HG03460 (cell line): ENCODE measurements at regions not wholly inside any gene's neighbourhood (a gene's known extent, or its start where the extent isn't known, plus 50 kb on each side); places are given as distances from the start of the nearest gene placed in this dataset.
"Not testable (repeated sequence)": the region's sequence is repeated elsewhere in the genome, so short reads cannot be mapped to it uniquely, and the experiment has no call there.

ENCODE experiments used
- ATAC-seq: cut with Tn5 transposase; IDR thresholded peaks from one replicate; pipeline ENCODE4 v1.9.1; 2021; ENCODE audit not compliant: unreplicated experiment

DNA sequence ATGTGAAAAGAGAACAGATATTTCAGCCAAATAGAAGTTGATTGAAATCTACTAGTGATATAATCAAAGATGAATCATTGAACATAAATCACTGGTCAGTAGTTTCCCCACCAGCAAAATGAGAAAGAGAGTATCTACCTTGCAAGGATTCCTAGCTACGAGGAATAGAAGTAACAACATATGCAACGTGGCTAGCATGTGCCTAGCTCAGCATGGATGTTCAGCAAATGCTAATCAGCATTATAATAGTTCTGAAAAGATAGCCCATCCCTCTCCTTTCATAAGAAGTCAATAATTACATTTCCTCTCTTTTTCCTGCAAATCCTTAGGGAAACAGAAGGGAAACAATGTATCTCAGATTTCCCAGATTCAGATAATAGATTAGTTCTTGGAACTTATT is 417.2 kb downstream of the SATB2 start:
- ATAC-seq, result no peak

DNA sequence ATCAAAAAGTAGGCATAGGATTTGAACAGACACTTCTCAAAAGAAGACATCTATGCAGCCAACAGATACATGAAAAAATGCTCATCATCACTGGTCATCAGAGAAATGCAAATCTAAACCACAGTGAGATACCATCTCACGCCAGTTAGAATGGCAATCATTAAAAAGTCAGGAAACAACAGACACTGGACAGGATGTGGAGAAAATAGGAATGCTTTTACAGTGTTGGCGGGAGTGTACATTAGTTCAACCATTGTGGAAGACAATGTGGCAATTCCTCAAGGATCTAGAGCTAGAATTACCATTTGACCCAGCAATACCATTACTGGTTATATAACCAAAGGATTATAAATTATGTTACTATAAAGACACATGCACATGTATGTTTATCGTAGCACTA is 424.0 kb downstream of the SATB2 start:
- ATAC-seq, result not testable (repeated sequence)

DNA sequence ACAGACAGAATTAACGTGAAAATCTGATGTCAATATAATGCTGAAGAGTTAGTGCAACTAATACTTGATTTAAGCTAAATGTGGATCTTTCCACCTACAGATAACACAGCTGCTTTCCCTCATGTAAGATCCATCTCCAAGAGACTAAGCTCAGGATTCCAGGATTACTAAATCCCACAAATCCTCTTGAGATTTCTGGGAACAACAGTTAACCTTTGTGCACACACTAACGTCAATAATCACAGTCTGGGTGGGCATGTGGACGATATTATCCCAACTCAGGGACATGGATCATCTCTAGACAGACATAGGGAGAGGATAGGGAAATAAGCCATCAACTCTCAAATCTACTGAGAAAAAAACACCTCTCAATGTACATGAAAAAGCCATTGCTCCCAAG is 432.6 kb downstream of the SATB2 start:
- ATAC-seq, result no peak

DNA sequence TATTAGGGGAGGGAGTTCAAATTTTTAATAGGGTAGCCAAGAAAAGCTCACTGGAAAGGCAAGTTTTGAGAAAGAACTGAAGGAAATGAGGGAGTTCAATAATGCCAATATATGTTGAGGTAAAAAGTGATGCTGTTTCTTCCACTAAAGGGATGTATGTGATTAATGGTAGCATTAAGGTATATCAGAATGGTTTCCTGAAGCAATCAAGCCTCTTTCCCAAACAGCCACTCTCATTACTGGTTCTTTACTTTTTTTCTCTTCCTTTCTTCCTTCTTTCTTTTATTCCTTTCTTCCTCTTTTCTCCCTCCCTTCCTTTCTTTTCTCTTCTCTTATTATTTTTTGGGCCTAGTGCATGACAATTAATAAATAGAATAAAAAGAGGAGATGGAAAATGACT is 433.5 kb downstream of the SATB2 start:
- no peak for ATAC-seq

DNA sequence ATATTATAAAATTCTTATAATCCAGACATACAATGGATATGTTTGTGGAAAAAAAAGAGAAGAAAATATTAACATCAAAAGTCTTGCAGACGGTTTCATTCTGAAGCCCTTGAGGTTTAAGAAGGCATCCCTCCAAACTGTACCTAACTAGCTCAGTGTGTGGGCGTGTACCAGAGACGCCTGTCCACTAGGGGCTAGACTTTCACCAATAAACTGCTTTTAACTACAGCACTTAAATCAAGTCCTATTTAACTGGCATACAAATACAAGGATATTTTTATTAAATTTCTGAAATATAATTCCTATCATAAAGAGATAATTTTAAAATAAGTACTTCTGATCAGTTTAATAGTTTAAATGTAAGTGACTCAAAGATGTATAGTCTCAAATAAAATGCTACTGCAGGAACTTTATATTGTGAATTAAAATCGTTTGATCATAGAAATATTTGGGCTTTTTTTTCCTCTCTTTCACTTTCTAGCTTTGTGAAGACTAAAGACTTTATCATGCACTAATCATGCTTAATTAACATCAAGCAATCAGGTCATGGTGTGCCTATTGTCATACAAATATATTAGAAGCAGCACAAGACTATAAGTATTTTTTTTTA is 437.7 kb downstream of the SATB2 start:
- no peak for ATAC-seq

DNA sequence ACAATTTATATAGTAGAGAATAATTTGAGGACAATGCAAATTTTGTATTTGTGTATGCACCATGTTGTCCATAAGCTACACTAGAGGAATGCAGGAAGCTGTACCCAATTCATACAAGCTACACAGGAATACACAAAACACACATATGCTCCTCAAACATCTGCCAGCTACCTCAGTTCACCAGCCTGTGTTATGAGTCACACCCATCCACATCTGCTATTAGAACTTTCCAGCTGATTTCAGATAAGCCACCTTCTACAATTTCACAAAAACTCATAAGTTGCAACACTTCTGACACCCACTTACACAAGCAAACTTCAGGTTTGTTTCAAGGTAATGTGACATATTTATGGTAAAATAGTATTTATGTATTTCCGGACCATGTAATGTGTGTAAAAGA is 438.9 kb downstream of the SATB2 start:
- ATAC-seq, result no peak

DNA sequence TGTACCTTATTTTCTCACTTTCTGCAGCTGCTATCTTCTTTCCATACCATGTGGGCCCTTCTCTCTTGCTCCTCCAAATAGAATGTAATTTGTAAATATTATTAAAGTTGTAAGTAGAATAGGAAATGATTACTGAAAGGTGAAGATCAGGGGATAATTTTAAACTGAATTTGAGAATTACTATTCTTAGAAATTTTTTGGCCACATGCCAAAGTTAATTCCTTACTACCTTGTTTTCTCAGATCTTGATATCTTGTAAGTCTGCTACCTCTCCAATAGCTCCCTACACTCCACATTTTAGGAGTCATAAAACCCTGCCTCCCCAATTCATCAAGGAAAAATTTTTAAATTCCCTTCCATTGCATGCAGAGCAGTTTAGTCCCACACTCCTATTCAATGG is 442.7 kb downstream of the SATB2 start:
- ATAC-seq, result no peak

DNA sequence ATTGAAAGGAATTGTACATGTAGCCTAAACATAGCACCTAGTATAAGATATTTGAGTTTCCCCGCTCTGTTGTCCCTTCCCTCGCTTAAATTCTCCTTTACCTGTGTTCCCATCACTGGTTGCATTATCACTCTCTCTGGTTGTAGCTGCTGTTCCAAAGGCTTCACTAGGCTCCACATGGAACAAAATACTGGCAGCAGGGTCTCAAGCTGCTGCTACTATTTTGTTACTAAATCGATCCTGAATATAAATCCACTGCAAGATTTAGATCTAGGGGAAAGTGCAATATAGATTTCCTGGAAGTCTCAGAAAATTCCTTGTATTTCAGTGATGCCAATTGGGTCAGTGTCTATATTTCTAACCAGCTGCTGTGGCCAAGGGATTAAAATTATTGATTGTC is 443.5 kb downstream of the SATB2 start:
- no peak for ATAC-seq

DNA sequence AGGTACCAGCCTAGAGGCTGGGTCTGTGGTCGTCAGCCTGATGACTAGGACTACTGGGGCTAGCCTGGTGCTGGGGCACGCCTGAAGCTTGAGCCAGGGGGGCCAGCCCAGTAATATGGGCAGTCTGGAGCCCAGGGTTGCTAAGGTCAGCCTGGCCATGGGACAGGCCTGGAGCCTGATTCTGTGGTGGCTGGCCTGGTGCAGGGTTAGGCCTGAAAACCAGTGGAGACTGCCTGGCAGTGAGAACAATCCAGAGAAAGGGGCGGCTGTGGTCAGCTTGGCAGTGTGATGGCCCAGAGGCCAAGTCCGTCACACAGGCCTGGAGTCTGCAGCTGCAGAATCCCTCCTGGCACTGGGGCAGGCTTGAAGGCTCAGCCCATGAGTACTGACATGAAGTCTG is 445.8 kb downstream of the SATB2 start:
- no peak for ATAC-seq

DNA sequence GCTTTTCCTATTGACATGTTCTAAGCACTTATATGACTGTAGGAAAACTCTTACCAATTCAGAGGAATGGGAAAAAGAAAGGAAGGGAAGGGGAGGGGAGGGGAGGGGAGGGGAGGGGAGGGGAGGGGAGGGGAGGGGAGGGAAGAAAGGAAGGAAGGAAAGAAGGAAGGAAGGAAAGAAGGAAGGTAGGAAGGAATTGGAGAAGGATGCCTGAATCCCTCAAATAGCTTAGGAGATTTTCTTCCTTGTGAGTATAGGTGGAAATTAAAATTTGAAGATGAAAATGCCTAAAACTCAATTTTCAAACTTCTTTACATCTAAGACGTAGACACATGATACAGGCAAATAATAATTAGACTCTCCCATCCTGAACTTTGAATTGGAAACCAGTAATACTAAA is 463.1 kb downstream of the SATB2 start:
- no peak for ATAC-seq

DNA sequence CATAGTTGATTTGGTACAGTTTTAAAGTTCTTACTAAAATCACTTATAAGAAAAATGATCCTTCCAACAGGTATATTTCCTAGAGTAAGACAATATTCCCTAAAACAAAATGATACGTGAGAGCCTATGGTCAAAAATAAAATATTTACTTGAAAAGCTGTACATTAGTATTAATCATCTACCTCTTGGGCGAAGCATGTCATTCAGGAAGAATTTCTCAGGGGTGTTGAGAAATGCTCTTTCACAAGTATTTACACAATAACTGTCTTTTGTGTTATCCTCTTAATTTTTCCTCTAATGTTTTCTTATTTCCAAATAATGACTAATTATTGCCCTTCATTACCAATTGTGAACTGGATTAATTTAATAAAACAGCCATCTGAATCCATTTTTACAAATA is 466.3 kb downstream of the SATB2 start:
- ATAC-seq, result no peak

DNA sequence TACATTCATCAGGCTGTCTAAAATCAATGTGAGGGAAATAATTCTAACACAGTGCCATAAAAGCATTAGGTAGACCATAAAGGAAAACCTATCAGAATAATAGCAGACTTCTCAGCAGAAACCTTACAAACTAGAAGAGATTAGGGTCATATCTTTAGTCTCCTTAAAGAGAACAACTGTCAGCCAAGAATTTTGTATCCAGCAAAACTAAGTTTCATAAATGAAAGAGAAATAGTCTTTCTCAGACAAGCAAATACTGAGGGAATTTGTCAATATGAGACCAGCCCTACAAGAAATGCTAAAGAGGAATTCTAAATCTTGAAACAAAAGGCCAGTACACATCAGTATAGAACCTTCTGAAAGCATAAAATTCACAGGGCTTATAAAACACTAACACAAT is 482.0 kb downstream of the SATB2 start:
- ATAC-seq, result no peak

DNA sequence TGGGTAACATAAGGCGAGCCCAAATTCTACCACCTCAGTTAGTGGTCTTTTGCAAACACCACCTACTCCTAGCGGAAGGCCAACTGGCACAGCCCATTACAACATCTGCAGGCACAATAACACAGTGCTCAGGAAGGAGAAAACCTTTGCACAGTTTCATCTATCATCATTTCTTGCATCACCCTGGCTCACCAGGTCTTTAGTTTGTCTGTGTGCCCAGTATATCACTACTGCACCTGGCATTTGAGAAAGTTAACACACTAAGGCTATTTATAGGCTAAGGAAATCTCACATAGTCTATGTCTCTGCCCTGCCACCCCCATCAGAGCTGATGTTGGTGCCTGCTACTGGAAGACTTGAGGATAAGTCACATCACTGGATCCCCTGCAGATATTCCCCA is 484.0 kb downstream of the SATB2 start:
- ATAC-seq, result no peak

DNA sequence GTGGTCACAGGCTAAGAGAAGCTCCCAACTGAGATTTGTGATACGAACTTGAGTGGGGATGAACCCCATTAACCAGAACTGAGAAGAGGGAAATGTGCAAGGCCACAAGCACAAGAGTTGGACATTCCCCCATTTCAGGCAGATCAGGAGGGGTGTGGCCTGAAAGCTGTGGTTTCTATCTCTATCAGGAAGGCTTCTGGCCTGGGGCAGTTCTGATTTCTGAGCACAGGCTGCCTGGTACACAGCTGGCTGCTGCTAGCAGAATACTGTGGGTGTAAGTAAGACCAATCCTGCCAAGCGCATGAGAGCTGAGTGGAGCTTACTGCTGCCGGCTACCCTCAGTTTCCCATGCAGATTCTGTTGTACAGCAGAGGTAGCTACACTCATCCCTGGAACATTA is 484.6 kb downstream of the SATB2 start:
- no peak for ATAC-seq

DNA sequence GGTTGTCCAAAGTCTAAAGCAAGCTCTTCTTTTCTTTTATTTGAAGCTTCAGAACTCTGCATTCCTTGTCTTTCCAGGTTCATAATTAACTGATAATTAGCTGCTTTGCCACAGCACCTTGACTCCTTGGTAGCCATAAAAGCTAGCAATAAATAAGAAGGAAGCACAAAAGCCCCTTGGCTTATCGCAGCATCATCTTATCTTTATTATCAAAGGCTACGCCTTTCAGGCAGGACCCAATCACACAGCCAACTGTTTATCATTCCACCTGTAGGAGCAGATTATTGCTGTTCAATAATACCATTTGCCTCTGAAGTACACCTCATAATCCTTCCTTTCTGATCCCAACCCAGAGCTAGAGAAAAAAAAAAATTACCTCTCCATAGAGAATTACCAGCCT is 489.2 kb downstream of the SATB2 start:
- ATAC-seq, result no peak

DNA sequence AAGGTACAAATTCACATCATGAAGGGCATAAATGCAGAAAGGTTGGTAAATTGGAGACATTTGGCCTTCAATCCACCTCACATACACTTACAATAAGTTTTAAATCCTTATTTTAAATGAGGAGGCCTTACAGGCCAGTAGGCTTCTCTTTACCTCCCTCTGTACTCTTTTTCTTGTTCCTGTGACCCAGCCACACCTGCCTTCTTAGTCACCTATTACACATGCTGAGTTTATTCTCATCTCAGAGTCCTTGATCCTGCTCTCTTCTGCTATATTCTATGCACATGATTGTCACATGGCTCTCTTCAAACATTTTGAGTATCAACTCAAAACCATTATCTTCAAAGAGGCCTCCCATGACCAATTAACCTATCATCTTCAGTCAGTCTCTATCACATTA is 491.5 kb downstream of the SATB2 start:
- ATAC-seq, result no peak

DNA sequence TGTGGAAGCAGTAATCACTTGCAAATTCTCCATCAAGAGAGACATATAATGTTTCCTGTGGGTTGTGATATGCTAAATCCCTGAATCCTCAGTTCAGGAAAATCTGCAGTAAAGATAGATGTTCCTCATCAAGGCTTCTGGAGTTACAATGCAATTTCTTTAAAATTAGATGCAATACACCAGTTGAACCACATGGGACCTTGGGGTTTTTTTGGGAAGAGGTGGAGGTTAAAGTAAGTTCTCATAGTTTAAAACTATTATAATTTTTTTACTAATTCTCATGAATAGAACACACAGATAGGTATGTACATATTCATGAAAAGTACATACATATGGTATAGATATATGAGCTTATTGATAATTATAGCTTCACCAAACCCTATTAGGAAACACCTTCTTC is 496.2 kb downstream of the SATB2 start:
- ATAC-seq, result no peak

DNA sequence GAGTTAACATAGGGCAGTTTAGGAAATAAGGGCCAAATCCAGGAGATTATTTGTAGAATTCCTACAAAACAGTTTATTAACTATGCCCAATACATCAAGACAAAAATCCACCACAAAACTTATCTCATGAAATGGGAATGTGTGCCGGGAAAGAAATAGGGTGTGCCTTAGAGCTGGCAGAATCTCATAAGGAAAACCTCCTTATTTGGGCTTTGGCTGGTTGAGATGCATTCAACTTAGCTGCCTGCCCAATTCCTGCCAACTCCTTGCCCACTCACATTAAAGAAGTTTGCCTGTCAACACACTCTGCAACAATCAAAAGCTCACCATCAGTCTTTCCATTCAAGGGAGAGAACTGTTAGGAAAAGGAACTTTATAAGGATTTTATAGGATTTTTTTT is 500.6 kb downstream of the SATB2 start:
- ATAC-seq, result no peak

DNA sequence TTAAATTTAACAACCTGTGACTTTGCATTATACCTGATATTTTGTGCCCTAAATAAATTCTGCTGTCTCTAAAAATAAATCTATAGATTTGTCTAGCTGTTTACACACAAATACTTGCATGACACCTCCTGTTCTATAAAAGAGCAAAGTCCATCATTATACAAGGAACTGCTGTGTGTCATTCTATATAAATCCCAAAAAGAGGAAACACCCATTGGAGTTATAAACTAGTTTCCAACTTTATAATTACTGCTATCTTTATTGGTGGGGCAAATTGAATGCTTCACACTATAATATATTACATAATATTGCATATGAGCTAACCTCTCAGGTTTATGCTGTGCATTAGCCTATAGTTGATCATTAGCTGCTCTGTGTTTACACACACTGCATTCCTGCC is 504.4 kb downstream of the SATB2 start:
- no peak for ATAC-seq

DNA sequence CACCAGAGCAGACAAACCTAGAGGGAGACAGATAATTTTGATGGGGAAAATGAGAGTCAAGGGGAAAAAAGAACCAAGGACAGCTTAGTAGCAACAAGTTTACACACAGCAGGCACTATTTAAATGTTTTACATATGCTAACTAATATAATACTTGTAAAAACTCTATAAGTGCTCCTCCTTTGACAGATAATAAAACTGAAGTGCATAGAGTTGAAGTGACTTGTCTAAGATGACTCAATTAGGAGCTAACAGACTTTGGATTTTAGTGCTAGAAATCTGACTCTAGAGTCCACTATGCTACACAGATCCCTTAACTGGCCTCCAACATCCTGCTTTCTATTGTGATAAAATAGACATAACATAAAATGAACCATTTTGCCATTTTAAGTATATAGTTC is 506.9 kb downstream of the SATB2 start:
- ATAC-seq, result no peak

DNA sequence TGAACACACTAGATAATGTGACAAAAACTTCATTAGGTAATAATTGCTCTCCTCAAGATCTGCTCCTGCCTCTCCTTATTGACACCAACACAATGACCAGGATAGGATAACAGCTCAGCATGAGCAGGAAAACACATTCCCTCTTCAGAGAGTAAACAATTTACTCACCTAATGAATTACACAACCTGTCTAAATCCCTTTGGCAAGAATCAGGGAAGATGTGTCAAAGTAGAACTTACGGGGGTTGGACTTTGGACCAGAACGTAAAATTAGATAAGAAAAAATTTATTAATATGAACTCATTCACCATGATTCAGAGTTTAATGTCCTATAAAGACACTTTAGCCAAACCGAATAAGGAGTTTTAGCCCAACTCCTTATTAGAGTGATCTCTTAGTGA is 512.2 kb downstream of the SATB2 start:
- ATAC-seq, result no peak

DNA sequence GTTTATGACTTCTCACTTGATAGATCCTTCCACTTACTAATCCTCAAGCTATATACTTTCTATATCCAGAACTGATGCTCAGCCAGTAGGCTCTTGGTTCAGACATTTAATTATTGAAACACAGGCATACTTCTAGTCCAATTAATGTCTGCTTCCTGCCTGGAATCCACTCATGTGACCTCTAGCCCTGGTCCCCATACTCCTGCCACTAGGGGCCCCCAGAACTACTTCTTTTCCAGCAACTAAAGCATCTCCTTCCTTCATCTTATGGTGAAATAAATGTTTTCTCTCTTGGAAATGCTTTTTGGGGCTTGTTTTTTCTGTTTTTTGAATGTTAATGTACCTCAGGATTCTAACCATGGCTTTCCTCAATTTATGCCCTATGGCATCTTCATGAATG is 527.6 kb downstream of the SATB2 start:
- ATAC-seq, result no peak

DNA sequence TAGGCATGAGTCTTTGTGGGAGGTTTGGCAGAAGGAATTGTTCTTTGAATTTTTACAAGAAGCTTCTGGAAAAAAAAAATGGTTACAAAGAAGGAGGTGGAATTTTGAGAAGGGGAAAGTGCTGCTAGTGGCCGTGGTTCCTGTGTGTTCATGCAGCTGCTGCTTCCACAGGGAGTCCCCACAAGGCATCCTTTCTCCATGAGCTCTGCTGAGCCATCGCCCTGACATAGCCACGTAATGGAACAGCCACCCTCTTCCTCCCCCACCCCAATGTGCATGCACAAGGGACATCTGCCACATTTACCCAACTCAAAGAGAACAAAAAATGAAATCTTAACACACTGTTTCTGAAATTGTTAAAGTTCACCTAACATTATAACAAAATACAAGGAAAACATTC is 529.7 kb downstream of the SATB2 start:
- ATAC-seq, result no peak
